Prostate gland (tissue), 2 donors: ENCODE measurements at regions not wholly inside any gene's neighbourhood (a gene's known extent, or its start where the extent isn't known, plus 50 kb on each side); places are given as distances from the start of the nearest gene placed in this dataset.

Source experiments
- CTCF ChIP-seq, 4 experiments: fragments of 200-600 bp in 2 of 4; fragments of 450-650 bp in 2 of 4; sonication (generic) in 2 of 4; IDR thresholded peaks; 1 replicate in 3 of 4; 2 replicates in 1 of 4; pipeline ENCODE4 v1.5.1; 2016 to 2019; ENCODE audit warnings: antibody characterized with exemption in 4 of 4, mild to moderate bottlenecking in 2 of 4, moderate library complexity in 2 of 4
- POLR2A ChIP-seq: fragments of 450-650 bp; IDR thresholded peaks from one replicate; pipeline ENCODE4 v1.6.1; 2016; ENCODE audit warnings: antibody characterized with exemption, mild to moderate bottlenecking

- no peak for TF ChIP-seq CTCF (IDR thresholded peaks at IDR 0.05)
- TF ChIP-seq POLR2A, result no peak
These were observed 76.5 kb upstream of the GRIN2B start for GRCh38 chr12:14057895-14058294.
